Fibroblast of skin of back (primary cell): ENCODE measurements at regions not wholly inside any gene's neighbourhood (a gene's known extent, or its start where the extent isn't known, plus 50 kb on each side); places are given as distances from the start of the nearest gene placed in this dataset.
"Not testable (repeated sequence)": the region's sequence is repeated elsewhere in the genome, so short reads cannot be mapped to it uniquely, and the experiment has no call there.

Experiments used
- DNase-seq: peaks from one replicate; pipeline ENCODE4 v3.0.0-alpha.2; 2013

- DNase-seq = no peak
Observed at GRCh38 chr13:65803530-65804392, 1426.4 kb downstream of the PCDH9 start.

GRCh38 chr13:65789815-65790214 is 1440.3 kb downstream of the PCDH9 start:
- DNase-seq = peak; percentile 23

- peak; percentile 31 for DNase-seq
Observed at GRCh38 chr13:65787082-65787481, 1443.1 kb downstream of the PCDH9 start.

GRCh38 chr13:65784088-65784816 is 1445.9 kb downstream of the PCDH9 start:
- DNase-seq = no peak

- no peak for DNase-seq
Observed at GRCh38 chr13:65783383-65783782, 1446.8 kb downstream of the PCDH9 start.

- not testable (repeated sequence) for DNase-seq
Observed at GRCh38 chr13:65771704-65772313, 1458.3 kb downstream of the PCDH9 start.

- no peak for DNase-seq
Observed at GRCh38 chr13:65768545-65768944, 1461.6 kb downstream of the PCDH9 start.

- DNase-seq = no peak
Observed at GRCh38 chr13:65763811-65764210, 1466.3 kb downstream of the PCDH9 start.

GRCh38 chr13:65762012-65762411 is 1468.1 kb downstream of the PCDH9 start:
- DNase-seq = no peak

GRCh38 chr13:65756071-65756671 is 1474.0 kb downstream of the PCDH9 start:
- no peak for DNase-seq

- DNase-seq = no peak
Observed at GRCh38 chr13:65748227-65748626, 1481.9 kb downstream of the PCDH9 start.

- DNase-seq = no peak
Observed at GRCh38 chr13:65746406-65746921, 1483.7 kb downstream of the PCDH9 start.

GRCh38 chr13:65744836-65745235 is 1485.3 kb downstream of the PCDH9 start:
- peak; percentile 42 for DNase-seq

- DNase-seq = no peak
Observed at GRCh38 chr13:65733110-65733509, 1497.0 kb downstream of the PCDH9 start.

- DNase-seq = no peak
Observed at GRCh38 chr13:65727070-65727469, 1503.1 kb downstream of the PCDH9 start.

GRCh38 chr13:65725006-65725405 is 1505.1 kb downstream of the PCDH9 start:
- peak; percentile 69 for DNase-seq

GRCh38 chr13:65724226-65724625 is 1505.9 kb downstream of the PCDH9 start:
- peak; percentile 80 for DNase-seq

GRCh38 chr13:65722506-65722905 is 1507.6 kb downstream of the PCDH9 start:
- no peak for DNase-seq

GRCh38 chr13:65719831-65720230 is 1510.3 kb downstream of the PCDH9 start:
- no peak for DNase-seq

- no peak for DNase-seq
Observed at GRCh38 chr13:65710514-65710913, 1519.6 kb downstream of the PCDH9 start.

GRCh38 chr13:65697843-65698242 is 1532.3 kb downstream of the PCDH9 start:
- DNase-seq = no peak

GRCh38 chr13:65679240-65679639 is 1550.9 kb downstream of the PCDH9 start:
- peak; percentile 57 for DNase-seq

- DNase-seq = peak; percentile 34
Observed at GRCh38 chr13:65677906-65678305, 1552.2 kb downstream of the PCDH9 start.
